ENCODE measurements at regions not wholly inside any gene's neighbourhood (a gene's known extent, or its start where the extent isn't known, plus 50 kb on each side); places are given as distances from the start of the nearest gene placed in this dataset.

- Mint-ChIP-seq H3K27ac (no peak overlapping the region), H3K27me3 (no peaks in the 10 kb centered on the region), H3K4me3 (no peak overlapping the region), H3K9me3 (peaks cover 4% of the 10 kb centered on the region), H3K36me3 (no peaks in the 10 kb centered on the region), H3K4me1 (ENCODE audit: unreplicated experiment) (no peaks in the 10 kb centered on the region)
- no peak for TF ChIP-seq CTCF (conservative IDR thresholded peaks at IDR 0.05)
- no peak for DNase-seq (ENCODE audit: extremely low spot score, unreplicated experiment)
Observed at GRCh38 chr4:16391196-16391595, 164.9 kb upstream of the TAPT1 start.

- Mint-ChIP-seq H3K9me3 (peaks cover 4% of the 10 kb centered on the region), H3K27me3 (no peaks in the 10 kb centered on the region), H3K4me3 (no peak overlapping the region), H3K36me3 (no peaks in the 10 kb centered on the region), H3K4me1 (ENCODE audit: unreplicated experiment) (no peaks in the 10 kb centered on the region), H3K27ac (no peak overlapping the region)
- DNase-seq (ENCODE audit: extremely low spot score, unreplicated experiment): no peak
- no peak for TF ChIP-seq CTCF (conservative IDR thresholded peaks at IDR 0.05)
Observed at GRCh38 chr4:16387448-16387847, 161.2 kb upstream of the TAPT1 start.

- H3K27me3 Mint-ChIP-seq: no peaks in the 10 kb centered on the region
- no peaks in the 10 kb centered on the region for H3K4me1 Mint-ChIP-seq (ENCODE audit: unreplicated experiment)
- no peaks in the 10 kb centered on the region for H3K36me3 Mint-ChIP-seq
Observed at GRCh38 chr4:16386711-16387320, 160.5 kb upstream of the TAPT1 start.

GRCh38 chr4:16384576-16384975, 158.3 kb upstream of the TAPT1 start:
- Mint-ChIP-seq H3K27ac (no peak overlapping the region), H3K36me3 (no peaks in the 10 kb centered on the region)
- DNase-seq (ENCODE audit: extremely low spot score, unreplicated experiment): no peak

More at GRCh38 chr4:16386711-16387320, 160.5 kb upstream of the TAPT1 start:
- Mint-ChIP-seq H3K27ac (no peak overlapping the region), H3K9me3 (no peaks in the 10 kb centered on the region), H3K4me3 (no peak overlapping the region)
- no peak for TF ChIP-seq CTCF (conservative IDR thresholded peaks at IDR 0.05)
- no peak for DNase-seq (ENCODE audit: extremely low spot score, unreplicated experiment)

GRCh38 chr4:16382571-16382970, 156.3 kb upstream of the TAPT1 start:
- Mint-ChIP-seq H3K4me1 (ENCODE audit: unreplicated experiment) (peaks cover 10% of the 10 kb centered on the region), H3K4me3 (no peak overlapping the region), H3K27ac (no peak overlapping the region), H3K36me3 (no peaks in the 10 kb centered on the region), H3K27me3 (no peaks in the 10 kb centered on the region), H3K9me3 (no peaks in the 10 kb centered on the region)
- no peak for TF ChIP-seq CTCF (conservative IDR thresholded peaks at IDR 0.05)
- no peak for DNase-seq (ENCODE audit: extremely low spot score, unreplicated experiment)

More at GRCh38 chr4:16384576-16384975, 158.3 kb upstream of the TAPT1 start:
- no peak overlapping the region for H3K4me3 Mint-ChIP-seq
- TF ChIP-seq CTCF (conservative IDR thresholded peaks at IDR 0.05): no peak
- no peaks in the 10 kb centered on the region for H3K9me3 Mint-ChIP-seq
- H3K4me1 Mint-ChIP-seq (ENCODE audit: unreplicated experiment): peaks cover 3% of the 10 kb centered on the region
- no peaks in the 10 kb centered on the region for H3K27me3 Mint-ChIP-seq

- H3K36me3 Mint-ChIP-seq: no peaks in the 10 kb centered on the region
- H3K27ac Mint-ChIP-seq: no peak overlapping the region
- no peak for DNase-seq (ENCODE audit: extremely low spot score, unreplicated experiment)
- no peak overlapping the region for H3K4me3 Mint-ChIP-seq
- no peaks in the 10 kb centered on the region for H3K9me3 Mint-ChIP-seq
- peaks cover 10% of the 10 kb centered on the region for H3K4me1 Mint-ChIP-seq (ENCODE audit: unreplicated experiment)
- H3K27me3 Mint-ChIP-seq: no peaks in the 10 kb centered on the region
- TF ChIP-seq CTCF (conservative IDR thresholded peaks at IDR 0.05): no peak
Observed at GRCh38 chr4:16377887-16378286, 151.6 kb upstream of the TAPT1 start.
